Heart left ventricle (tissue), 13 donors: ENCODE measurements at regions not wholly inside any gene's neighbourhood (a gene's known extent, or its start where the extent isn't known, plus 50 kb on each side); places are given as distances from the start of the nearest gene placed in this dataset.

ENCODE experiments used
- CTCF ChIP-seq, 12 donors: fragments of 200-600 bp; sonication (generic) in 4 of 12; IDR thresholded peaks; one replicate each; pipeline versions ENCODE4 v1.5.0 to v1.8.0; 2018 to 2022; ENCODE audit warnings: antibody characterized with exemption in 12 of 12, mild to moderate bottlenecking in 5 of 12
- POLR2A ChIP-seq, 2 donors: fragments of 450-650 bp; IDR thresholded peaks; one replicate each; pipeline ENCODE4 v1.6.1; 2017; ENCODE audit warnings: antibody characterized with exemption in 2 of 2, mild to moderate bottlenecking in 2 of 2, moderate library complexity in 2 of 2
- donor health status: ischemic (EF 13 %, LVEDD 7.1; RV severe dilation, severe dysfunction).
- donor health status: DM: no; HTN: yes; CAD: no.
- donor health status: DM: no; HTN: no; CAD: no.
- donor health status: ischemic (EF 25% LVEDD 6.9; RV normal size, moderate dysfunction).
- donor health status: ischemic (EF 25% LVEDD 5.7; RV mildly dilated, moderate dysfunction).
- donor health status: ischemic (EF 35%, LVEDD 5.7; RV mildly dilated, moderate dysfunction).
- donor health status: nonischemic (EF 11% LVEDD 7.7; RV severe dilation, severe dysfunction).
- donor health status: DM: yes; HTN: yes; CAD: no.
- donor health status: PGD.
- donor health status: ischemic (EF 29% LVEDD 5.4; RV normal size, mild dysfunction).
- donor health status: nonischemic (EF 23%, LVEDD 6.1; RV moderate dilation, normal function).

- TF ChIP-seq CTCF (IDR thresholded peaks at IDR 0.05): no peak
- no peak for TF ChIP-seq POLR2A (IDR thresholded peaks at IDR 0.05)
Measured at GRCh38 chr3:110957247-110958025, 114.2 kb upstream of the NECTIN3 start.
